MCF 10A (cell line): ENCODE measurements at regions not wholly inside any gene's neighbourhood (a gene's known extent, or its start where the extent isn't known, plus 50 kb on each side); places are given as distances from the start of the nearest gene placed in this dataset.

ENCODE experiments used
- BruUV-seq: library from RNA; stranded (reverse); fragments of 400-500 nt; replicated peaks from 2 replicates; lab custom pipeline; 2021; lab: Mats Ljungman, UMichigan
- CTCF ChIA-PET: fragments of 300-600 bp; sonication (Branson Sonifier 250); formaldehyde crosslinking; extraction: SDS; loops from one replicate; lab custom pipeline; 2021; ENCODE audit warnings: antibody characterized with exemption, inconsistent platforms; lab: Yijun Ruan, JAX
- POLR2A ChIA-PET: fragments of 300-600, 350-650 bp; sonication (Branson Sonifier 250); formaldehyde crosslinking; extraction: SDS; loops from one replicate; lab custom pipeline; 2020; ENCODE audit warnings: antibody characterized with exemption, inconsistent platforms; lab: Yijun Ruan, JAX
- DNase-seq: peaks from one replicate; pipeline ENCODE4 v3.0.0-alpha.2; 2018; ENCODE audit not compliant: unreplicated experiment
- H3K27ac Mint-ChIP-seq: one replicate; pipeline ENCODE4 v1.8.0; 2022; ENCODE audit warnings: mild to moderate bottlenecking, low read depth, mixed read lengths; ENCODE audit not compliant: unreplicated experiment
- H3K27me3 Mint-ChIP-seq: one replicate; pipeline ENCODE4 v1.8.0; 2022; ENCODE audit warnings: mixed read lengths; ENCODE audit not compliant: insufficient read depth, unreplicated experiment
- H3K36me3 Mint-ChIP-seq: one replicate; pipeline ENCODE4 v1.8.0; 2022; ENCODE audit warnings: mild to moderate bottlenecking, moderate library complexity, mixed read lengths; ENCODE audit not compliant: insufficient read depth, unreplicated experiment
- H3K4me1 Mint-ChIP-seq: one replicate; pipeline ENCODE4 v1.8.0; 2022; ENCODE audit warnings: mixed read lengths; ENCODE audit not compliant: insufficient read depth, unreplicated experiment
- H3K4me3 Mint-ChIP-seq: one replicate; pipeline ENCODE4 v1.8.0; 2022; ENCODE audit warnings: mild to moderate bottlenecking, moderate library complexity, mixed read lengths; ENCODE audit not compliant: unreplicated experiment
- H3K9me3 Mint-ChIP-seq: one replicate; pipeline ENCODE4 v1.8.0; 2022; ENCODE audit warnings: mixed read lengths; ENCODE audit not compliant: unreplicated experiment
- intact Hi-C: fragments of 100-400 bp; cut with micrococcal nuclease; formaldehyde crosslinking; loops from 2 replicates; pipeline ENCODE4 v1.14.1; 2022
- TF ChIP-seq, protein P1 (sequence below): fragments of 200-600 bp; IDR thresholded peaks from one replicate; pipeline ENCODE4 v1.8.0; 2022; ENCODE audit warnings: antibody characterized with exemption, mild to moderate bottlenecking; ENCODE audit not compliant: unreplicated experiment

GRCh38 chr1:79791488-79792218, 785.1 kb upstream of the ADGRL4 start:
- Mint-ChIP-seq H3K4me3 (no peak overlapping the region), H3K9me3 (no peaks in the 10 kb centered on the region), H3K27me3 (no peaks in the 10 kb centered on the region), H3K36me3 (no peaks in the 10 kb centered on the region), H3K4me1 (no peaks in the 10 kb centered on the region), H3K27ac (no peak overlapping the region)
- TF ChIP-seq, protein P1, sequence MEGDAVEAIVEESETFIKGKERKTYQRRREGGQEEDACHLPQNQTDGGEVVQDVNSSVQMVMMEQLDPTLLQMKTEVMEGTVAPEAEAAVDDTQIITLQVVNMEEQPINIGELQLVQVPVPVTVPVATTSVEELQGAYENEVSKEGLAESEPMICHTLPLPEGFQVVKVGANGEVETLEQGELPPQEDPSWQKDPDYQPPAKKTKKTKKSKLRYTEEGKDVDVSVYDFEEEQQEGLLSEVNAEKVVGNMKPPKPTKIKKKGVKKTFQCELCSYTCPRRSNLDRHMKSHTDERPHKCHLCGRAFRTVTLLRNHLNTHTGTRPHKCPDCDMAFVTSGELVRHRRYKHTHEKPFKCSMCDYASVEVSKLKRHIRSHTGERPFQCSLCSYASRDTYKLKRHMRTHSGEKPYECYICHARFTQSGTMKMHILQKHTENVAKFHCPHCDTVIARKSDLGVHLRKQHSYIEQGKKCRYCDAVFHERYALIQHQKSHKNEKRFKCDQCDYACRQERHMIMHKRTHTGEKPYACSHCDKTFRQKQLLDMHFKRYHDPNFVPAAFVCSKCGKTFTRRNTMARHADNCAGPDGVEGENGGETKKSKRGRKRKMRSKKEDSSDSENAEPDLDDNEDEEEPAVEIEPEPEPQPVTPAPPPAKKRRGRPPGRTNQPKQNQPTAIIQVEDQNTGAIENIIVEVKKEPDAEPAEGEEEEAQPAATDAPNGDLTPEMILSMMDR = no peak
- BruUV-seq = no TSS peak
- no peak for DNase-seq
- ChIA-PET POLR2A (no interaction called here), CTCF (interaction anchor here (0.6 to 0.7 kb wide), 3 partner anchors 458 to 1397 kb away, joined by 3 read pairs; no protein-coding TSS in a partner anchor)
- intact Hi-C loops = no loop called here

DNA sequence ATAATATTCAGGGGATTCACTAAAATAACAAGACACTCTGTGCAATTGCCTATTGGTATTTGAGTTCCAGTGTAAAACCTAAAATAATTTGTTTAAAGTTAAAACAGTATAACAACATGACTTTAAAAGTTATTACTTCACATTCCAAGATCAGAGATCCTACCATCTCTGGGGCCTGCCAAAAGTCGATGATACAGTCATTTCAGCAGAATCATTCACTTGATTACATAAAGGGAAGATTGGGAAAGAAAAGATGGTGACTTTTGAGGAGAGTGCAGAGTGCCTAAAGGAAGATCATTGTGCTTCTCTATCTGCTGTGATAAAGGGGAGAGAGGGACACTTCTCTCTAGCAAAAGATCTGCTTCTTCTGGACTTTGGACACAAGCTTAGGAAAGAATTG, 784.4 kb upstream of the ADGRL4 start:
- Mint-ChIP-seq H3K9me3 (no peaks in the 10 kb centered on the region), H3K27ac (no peak overlapping the region), H3K36me3 (no peaks in the 10 kb centered on the region), H3K4me1 (no peaks in the 10 kb centered on the region), H3K4me3 (no peak overlapping the region), H3K27me3 (no peaks in the 10 kb centered on the region)
- ChIA-PET POLR2A (interaction anchor here (0.8 kb wide), 1 partner anchor 595 kb away, joined by 4 read pairs; no protein-coding TSS in a partner anchor), CTCF (interaction anchor here (0.6 to 0.7 kb wide), 2 partner anchors 694 to 1398 kb away, joined by 3 read pairs; no protein-coding TSS in a partner anchor)
- no TSS peak for BruUV-seq
- TF ChIP-seq, protein P1 = no peak
- intact Hi-C loops = no loop called here
- DNase-seq = no peak

DNA sequence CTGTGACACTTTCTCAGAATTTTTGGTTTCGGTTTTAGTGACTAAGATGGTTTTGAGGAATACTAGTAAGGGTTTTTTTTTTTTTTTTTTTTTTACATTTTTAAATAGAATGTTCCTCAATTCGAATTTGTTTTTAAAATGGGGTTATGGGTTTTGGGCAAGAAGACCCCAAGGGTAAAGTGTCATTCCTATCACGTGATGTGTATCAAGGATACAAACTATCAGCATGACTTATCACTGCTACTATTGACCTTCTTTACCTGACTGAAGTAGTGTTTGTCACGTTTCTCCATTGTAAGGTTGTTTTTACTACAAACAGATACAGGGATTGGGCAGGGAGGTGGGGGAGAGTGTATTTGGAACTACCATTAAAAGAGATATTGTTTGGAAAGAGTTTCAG, 781.1 kb upstream of the ADGRL4 start:
- H3K4me3 Mint-ChIP-seq = no peak overlapping the region
- H3K9me3 Mint-ChIP-seq = no peaks in the 10 kb centered on the region
- TF ChIP-seq, protein P1 = no peak
- no peak for DNase-seq
- H3K4me1 Mint-ChIP-seq = no peaks in the 10 kb centered on the region
- H3K27ac Mint-ChIP-seq = no peak overlapping the region
- intact Hi-C loops = no loop called here
- BruUV-seq = no TSS peak
- H3K27me3 Mint-ChIP-seq = no peaks in the 10 kb centered on the region
- ChIA-PET CTCF (no interaction called here), POLR2A (no interaction called here)
- no peaks in the 10 kb centered on the region for H3K36me3 Mint-ChIP-seq

DNA sequence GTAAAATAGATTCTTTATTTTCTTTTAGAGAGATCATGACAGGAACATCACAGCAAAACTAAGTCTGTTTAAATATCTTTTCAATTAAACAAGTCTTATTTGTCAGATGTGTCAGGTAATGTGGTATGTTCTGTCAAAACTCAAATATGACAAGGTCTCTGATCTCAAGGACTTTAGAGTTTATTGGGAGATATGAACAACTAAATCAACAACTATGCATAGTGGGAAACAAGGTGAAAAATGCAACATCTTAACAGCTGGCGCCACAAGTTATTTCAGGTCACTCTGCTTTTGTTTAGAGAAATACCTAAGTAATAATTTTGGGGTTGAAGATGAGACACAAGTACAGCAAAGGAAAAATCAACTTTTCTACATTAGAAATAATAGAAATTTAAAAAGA, 779.4 kb upstream of the ADGRL4 start:
- no peaks in the 10 kb centered on the region for H3K9me3 Mint-ChIP-seq
- no peaks in the 10 kb centered on the region for H3K4me1 Mint-ChIP-seq
- ChIA-PET POLR2A (interaction anchor here (0.7 to 1.0 kb wide), 2 partner anchors 26 to 1835 kb away, joined by 4 to 7 read pairs; no protein-coding TSS in a partner anchor), CTCF (no interaction called here)
- no peak for DNase-seq
- H3K4me3 Mint-ChIP-seq = no peak overlapping the region
- H3K36me3 Mint-ChIP-seq = no peaks in the 10 kb centered on the region
- intact Hi-C loops = no loop called here
- BruUV-seq = no TSS peak
- no peak overlapping the region for H3K27ac Mint-ChIP-seq
- TF ChIP-seq, protein P1 = no peak
- H3K27me3 Mint-ChIP-seq = no peaks in the 10 kb centered on the region
